Adrenal gland (tissue), 9 donors: ENCODE measurements at regions not wholly inside any gene's neighbourhood (a gene's known extent, or its start where the extent isn't known, plus 50 kb on each side); places are given as distances from the start of the nearest gene placed in this dataset.

Source experiments
- DNase-seq, 7 donors: peaks; one replicate each; pipeline ENCODE4 v3.0.0-alpha.2; 2019 to 2020
- H3K27ac ChIP-seq, 5 donors: fragments of 200-600 bp; sonication (generic) in 4 of 5; 1 replicate in 3 of 5; 2 replicates in 2 of 5; pipeline versions ENCODE4 v1.5.1 to v1.8.0; 2016 to 2020; ENCODE audit warnings: mild to moderate bottlenecking in 1 of 5
- H3K27me3 ChIP-seq: fragments of 200-600 bp; 2 replicates; pipeline ENCODE4 v1.8.0; 2021
- H3K36me3 ChIP-seq, 2 donors: fragments of 200-600 bp; replicated peaks in 1 of 2; 1 replicate in 1 of 2; 2 replicates in 1 of 2; pipeline versions ENCODE4 v1.5.1 to v1.8.0; 2018 to 2022
- H3K4me1 ChIP-seq, 2 donors: fragments of 200-600 bp; replicated peaks in 1 of 2; 1 replicate in 1 of 2; 2 replicates in 1 of 2; pipeline versions ENCODE4 v1.5.1 to v1.8.0; 2018 to 2021
- H3K4me3 ChIP-seq, 4 donors: fragments of 200-600 bp; sonication (generic) in 3 of 4; one replicate each; pipeline ENCODE4 v1.5.1; 2016 to 2018
- H3K9me3 ChIP-seq, 3 donors: fragments of 200-600 bp; sonication (generic) in 1 of 3; replicated peaks in 1 of 3; 1 replicate in 2 of 3; 2 replicates in 1 of 3; pipeline versions ENCODE4 v1.5.1 to v1.8.0; 2016 to 2021
- POLR2A ChIP-seq, 2 donors: fragments of 450-650 bp; IDR thresholded peaks; one replicate each; pipeline ENCODE4 v1.6.1; 2017; ENCODE audit warnings: antibody characterized with exemption in 2 of 2, mild to moderate bottlenecking in 2 of 2, moderate library complexity in 1 of 2
- WGBS, 4 donors: extraction: QIAGEN DNeasy Blood & Tissue Kit in 2 of 4; methylation state at CpG; one replicate each; pipeline versions ENCODE4 v1.1.5 to v1.1.7; 2013 to 2017; 5-methylcytosine and 5-hydroxymethylcytosine counted together
- intact Hi-C, 2 donors: fragments of 100-400 bp; cut with DNase I; formaldehyde crosslinking; loops; one replicate each; pipeline versions ENCODE4 v1.14.1 to v1.15.0; 2022 to 2023
- TF ChIP-seq, protein P1 (sequence below), 6 experiments: fragments of 450-650 bp in 4 of 6; fragments of 200-600 bp in 2 of 6; sonication (generic) in 1 of 6; IDR thresholded peaks; 1 replicate in 5 of 6; 2 replicates in 1 of 6; pipeline versions ENCODE4 v1.5.1 to v1.8.0; 2016 to 2021; ENCODE audit warnings: antibody characterized with exemption in 6 of 6, mild to moderate bottlenecking in 2 of 6, moderate library complexity in 1 of 6
- donor health status: healthy with polysubstance abuse.
- donor health status: Bipolar disorder and iron deficiency.
- donor health status: DM: yes; HTN: yes; CAD: no.
- donor health status: DM: no; HTN: no; CAD: no.
- donor health status: DM: no; HTN: no; CAD: no.

DNA sequence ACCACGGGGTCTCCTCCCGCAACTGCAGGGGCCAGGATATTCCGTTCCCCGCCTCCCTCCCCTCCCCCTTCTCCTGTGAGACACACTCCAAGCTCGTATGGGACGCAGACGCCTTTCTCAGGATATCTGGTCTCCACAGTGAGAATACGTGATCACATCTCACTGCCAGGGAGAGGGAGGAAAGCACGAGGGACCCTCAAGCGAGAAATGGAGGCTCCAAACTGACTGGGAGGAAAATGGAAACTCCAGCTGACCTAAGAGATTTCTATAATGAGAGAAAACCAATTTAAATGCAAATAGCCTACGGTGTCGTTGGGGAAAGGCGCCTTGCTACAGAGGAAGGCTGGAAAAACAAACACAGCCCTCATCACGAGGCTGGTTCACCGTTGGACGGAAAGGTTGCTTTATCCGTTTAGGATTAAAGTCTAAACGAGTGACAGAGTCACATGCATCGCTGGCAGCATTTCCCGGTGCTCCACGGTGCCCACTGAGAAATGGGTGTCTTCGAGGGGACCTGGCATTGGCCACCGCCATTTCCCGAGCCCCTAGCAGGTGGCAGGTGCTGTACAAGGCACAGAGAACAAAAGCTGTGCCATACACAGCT lies 116.9 kb upstream of the CPEB4 start:
- H3K27ac ChIP-seq: peak overlapping the region in 3 of 5 donors; percentile 64 to 88 (median 83)
- 65 to 76% (median 73%) methylated on average over 21 to 24 of the region's 24 CpGs for WGBS, 4 donors
- H3K36me3 ChIP-seq: no peaks in the 10 kb centered on the region
- TF ChIP-seq, protein P1, sequence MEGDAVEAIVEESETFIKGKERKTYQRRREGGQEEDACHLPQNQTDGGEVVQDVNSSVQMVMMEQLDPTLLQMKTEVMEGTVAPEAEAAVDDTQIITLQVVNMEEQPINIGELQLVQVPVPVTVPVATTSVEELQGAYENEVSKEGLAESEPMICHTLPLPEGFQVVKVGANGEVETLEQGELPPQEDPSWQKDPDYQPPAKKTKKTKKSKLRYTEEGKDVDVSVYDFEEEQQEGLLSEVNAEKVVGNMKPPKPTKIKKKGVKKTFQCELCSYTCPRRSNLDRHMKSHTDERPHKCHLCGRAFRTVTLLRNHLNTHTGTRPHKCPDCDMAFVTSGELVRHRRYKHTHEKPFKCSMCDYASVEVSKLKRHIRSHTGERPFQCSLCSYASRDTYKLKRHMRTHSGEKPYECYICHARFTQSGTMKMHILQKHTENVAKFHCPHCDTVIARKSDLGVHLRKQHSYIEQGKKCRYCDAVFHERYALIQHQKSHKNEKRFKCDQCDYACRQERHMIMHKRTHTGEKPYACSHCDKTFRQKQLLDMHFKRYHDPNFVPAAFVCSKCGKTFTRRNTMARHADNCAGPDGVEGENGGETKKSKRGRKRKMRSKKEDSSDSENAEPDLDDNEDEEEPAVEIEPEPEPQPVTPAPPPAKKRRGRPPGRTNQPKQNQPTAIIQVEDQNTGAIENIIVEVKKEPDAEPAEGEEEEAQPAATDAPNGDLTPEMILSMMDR (IDR thresholded peaks at IDR 0.05): no peak
- TF ChIP-seq POLR2A (IDR thresholded peaks at IDR 0.05): no peak
- H3K4me1 ChIP-seq: peaks cover 14 to 52% of the 10 kb centered on the region in 2 donors
- no peaks in the 10 kb centered on the region for H3K27me3 ChIP-seq
- no peak for DNase-seq
- no peak overlapping the region for H3K4me3 ChIP-seq
- intact Hi-C loops: no loop called here
- H3K9me3 ChIP-seq: no peaks in the 10 kb centered on the region

DNA sequence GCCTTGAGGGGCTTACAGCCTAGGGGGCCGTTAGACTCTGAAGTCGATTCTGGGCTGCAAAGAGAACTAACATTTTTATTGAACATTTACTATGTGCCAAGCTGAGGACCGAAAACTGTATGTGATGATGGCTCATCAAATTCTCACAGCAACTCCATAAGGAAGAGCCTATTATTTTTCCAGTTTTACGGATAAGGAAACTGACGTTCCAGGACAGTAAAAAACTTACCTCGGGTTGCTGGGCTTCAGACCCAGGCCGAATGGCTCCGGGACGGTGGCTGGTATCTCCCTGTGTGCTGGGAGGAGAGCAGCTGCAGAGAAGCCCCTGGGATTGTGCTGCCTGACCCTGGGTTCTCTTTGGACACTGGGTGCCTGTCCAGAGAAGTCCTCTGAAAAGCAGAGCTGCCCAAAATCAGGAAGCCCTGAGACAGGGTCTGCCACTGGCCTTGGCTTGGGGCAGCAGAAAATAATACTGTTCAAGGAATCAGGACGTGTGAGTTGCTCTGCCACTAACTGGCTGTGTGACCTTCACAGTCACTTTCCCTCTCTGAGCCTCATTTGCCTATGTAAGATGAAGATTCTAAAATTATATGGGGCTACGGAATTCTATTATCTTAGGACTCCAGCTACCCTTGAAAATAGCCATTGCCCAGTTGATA lies 116.3 kb upstream of the CPEB4 start:
- Histone ChIP-seq H3K27me3 (no peaks in the 10 kb centered on the region), H3K36me3 (no peaks in the 10 kb centered on the region), H3K9me3 (no peaks in the 10 kb centered on the region), H3K4me1 (peaks cover 14 to 47% of the 10 kb centered on the region in 2 donors), H3K27ac (peak overlapping the region; percentile 9 to 88 (median 77)), H3K4me3 (no peak overlapping the region)
- TF ChIP-seq, protein P1 (IDR thresholded peaks at IDR 0.05): no peak
- intact Hi-C loops: no loop called here
- 70 to 83% (median 71%) methylated on average over 11 of the region's 11 CpGs for WGBS, 4 donors
- DNase-seq: no peak

DNA sequence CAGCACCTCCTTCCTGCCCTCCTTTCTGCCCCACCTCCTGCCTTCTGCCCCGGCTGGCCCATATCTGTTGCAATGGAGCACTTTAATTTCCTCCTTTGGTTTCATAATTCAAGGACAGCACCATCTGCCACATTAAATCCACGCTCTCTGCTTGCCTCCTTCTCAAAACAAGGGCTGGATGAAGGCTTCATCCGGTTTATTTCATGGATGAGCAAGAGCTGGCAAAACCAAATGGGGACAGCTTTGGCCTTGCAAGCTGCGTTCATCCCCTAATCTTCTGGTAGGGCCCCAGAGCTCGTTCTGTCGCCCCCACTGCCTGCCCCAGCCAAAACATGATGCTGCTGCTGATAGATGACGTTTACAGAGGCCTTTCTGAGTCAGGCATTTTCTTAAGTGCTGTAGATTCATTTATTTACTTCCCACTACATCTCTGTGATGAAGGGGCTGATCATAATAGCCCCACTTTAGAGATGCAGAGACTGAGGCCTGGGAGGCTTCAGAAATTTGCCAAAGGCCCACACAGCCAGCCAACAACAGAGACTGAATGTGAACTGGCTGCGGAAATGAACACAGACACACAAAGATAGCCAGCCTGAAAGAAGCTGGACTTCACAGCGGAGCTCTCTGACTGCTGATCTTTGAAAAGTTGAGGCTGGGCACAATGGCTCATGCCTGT lies 115.6 kb upstream of the CPEB4 start:
- no peaks in the 10 kb centered on the region for H3K27me3 ChIP-seq
- 34 to 47% (median 45%) methylated on average over 8 to 9 of the region's 9 CpGs for WGBS, 4 donors
- peak overlapping the region; percentile 9 to 88 (median 77) for H3K27ac ChIP-seq
- no peak overlapping the region for H3K4me3 ChIP-seq
- no peaks in the 10 kb centered on the region for H3K36me3 ChIP-seq
- peaks cover 9 to 46% of the 10 kb centered on the region in 2 donors for H3K4me1 ChIP-seq
- peak in 1 of 2 donors; percentile 20 for TF ChIP-seq POLR2A (IDR thresholded peaks at IDR 0.05)
- TF ChIP-seq, protein P1 (IDR thresholded peaks at IDR 0.05): no peak
- no peaks in the 10 kb centered on the region for H3K9me3 ChIP-seq
- intact Hi-C loops: no loop called here
- DNase-seq: peak in 6 of 7 donors; percentile 44 to 73 (median 68)

DNA sequence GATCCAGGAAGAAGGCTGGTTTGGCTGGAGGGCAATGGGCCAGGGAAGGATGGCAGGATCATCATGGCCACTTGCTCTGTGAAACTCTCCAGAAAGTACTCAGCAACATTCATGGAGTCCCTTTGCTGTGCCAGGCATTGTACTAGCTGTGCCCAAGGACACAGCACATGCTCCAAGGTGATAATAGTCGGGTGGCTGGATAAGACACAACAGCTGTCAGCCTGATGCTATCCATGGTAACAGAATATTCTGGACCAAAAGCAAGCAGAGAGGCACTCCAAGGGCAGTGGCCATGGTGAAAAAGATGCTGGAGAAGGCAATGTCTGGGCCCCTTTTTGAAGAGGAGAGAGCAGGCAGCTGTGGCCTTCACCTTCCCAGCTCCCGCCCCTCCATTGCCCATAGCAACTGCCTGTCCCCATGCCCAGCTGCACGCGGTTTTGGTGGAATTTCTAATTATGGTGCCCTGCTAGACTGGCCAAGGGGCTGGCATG lies 113.8 kb upstream of the CPEB4 start:
- Histone ChIP-seq H3K4me3 (no peak overlapping the region), H3K9me3 (no peaks in the 10 kb centered on the region), H3K36me3 (no peaks in the 10 kb centered on the region), H3K27me3 (no peaks in the 10 kb centered on the region), H3K4me1 (peaks cover 15 to 52% of the 10 kb centered on the region in 2 donors), H3K27ac (peak overlapping the region in 3 of 5 donors; percentile 45 to 83 (median 80))
- peak in 5 of 7 donors; percentile 45 to 65 (median 52) for DNase-seq
- TF ChIP-seq POLR2A (IDR thresholded peaks at IDR 0.05): no peak
- TF ChIP-seq, protein P1 (IDR thresholded peaks at IDR 0.05): no peak
- intact Hi-C loops: no loop called here
- 42 to 73% (median 46%) methylated on average over 2 to 4 of the region's 4 CpGs for WGBS, 4 donors
